Osteoblast (primary cell): ENCODE measurements at regions not wholly inside any gene's neighbourhood (a gene's known extent, or its start where the extent isn't known, plus 50 kb on each side); places are given as distances from the start of the nearest gene placed in this dataset.

Source experiments
- DNase-seq: peaks from one replicate; pipeline ENCODE4 v3.0.0; 2011; ENCODE audit warnings: low spot score, mixed read lengths; ENCODE audit not compliant: insufficient read length; ENCODE audit errors: missing footprints
- H2AFZ ChIP-seq: 2 replicates; pipeline ENCODE4 v1.6.0; 2011; ENCODE audit warnings: mild to moderate bottlenecking, low read length
- H3K27ac ChIP-seq: 2 replicates; pipeline ENCODE4 v1.5.1; 2011; ENCODE audit warnings: mild to moderate bottlenecking, low read depth, low read length, moderate library complexity
- H3K27me3 ChIP-seq: 2 replicates; pipeline ENCODE4 v1.6.0; 2012; ENCODE audit warnings: mild to moderate bottlenecking, control low read depth, inconsistent platforms, low read length, moderate library complexity; ENCODE audit not compliant: insufficient read depth
- H3K36me3 ChIP-seq: 2 replicates; pipeline ENCODE4 v1.5.1; 2011; ENCODE audit warnings: mild to moderate bottlenecking, low read length, control low read depth, moderate library complexity; ENCODE audit not compliant: insufficient read depth
- H3K4me1 ChIP-seq: 2 replicates; pipeline ENCODE4 v1.5.1; 2011; ENCODE audit warnings: mild to moderate bottlenecking, low read length, control low read depth, moderate library complexity; ENCODE audit not compliant: insufficient read depth
- H3K4me2 ChIP-seq: 2 replicates; pipeline ENCODE4 v1.6.0; 2011; ENCODE audit warnings: mild to moderate bottlenecking, low read length; ENCODE audit not compliant: insufficient read depth
- H3K4me3 ChIP-seq: fragments of 200-600 bp; sonication (generic); 3 replicates; pipeline ENCODE4 v1.5.1; 2012; ENCODE audit warnings: mild to moderate bottlenecking, low read length, inconsistent platforms; ENCODE audit not compliant: insufficient read depth
- H3K79me2 ChIP-seq: 2 replicates; pipeline ENCODE4 v1.6.0; 2012; ENCODE audit warnings: mild to moderate bottlenecking, low read length, control low read depth, inconsistent platforms; ENCODE audit not compliant: insufficient read depth
- H3K9me3 ChIP-seq: 2 replicates; pipeline ENCODE4 v1.5.1; 2011; ENCODE audit warnings: low read depth, low read length, control low read depth
- H4K20me1 ChIP-seq: 2 replicates; pipeline ENCODE4 v1.6.0; 2012; ENCODE audit warnings: mild to moderate bottlenecking, low read length, control low read depth; ENCODE audit not compliant: insufficient read depth
- CTCF ChIP-seq: IDR thresholded peaks from 2 replicates; pipeline ENCODE4 v1.5.1; 2011; ENCODE audit warnings: mild to moderate bottlenecking, low read depth, low read length, moderate library complexity; ENCODE audit errors: extremely low read depth

DNA sequence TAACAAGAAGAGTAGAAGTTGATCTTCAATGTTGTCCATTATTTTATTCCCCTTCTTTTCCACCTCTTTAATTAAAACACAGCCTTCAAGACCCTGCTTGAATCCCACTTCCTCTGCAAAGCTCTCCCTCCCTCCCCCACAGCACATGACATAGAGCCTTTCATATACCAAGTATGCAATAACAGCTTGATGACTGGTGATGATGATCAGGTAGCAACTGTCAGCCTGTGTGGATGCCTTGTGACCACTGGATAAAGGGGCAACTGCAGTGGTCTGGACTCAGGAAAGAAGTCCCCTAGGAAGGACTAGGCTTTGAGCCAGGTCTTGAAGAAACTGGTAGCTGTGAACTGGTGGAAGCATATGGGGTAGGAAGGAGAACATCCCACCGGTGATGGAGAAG, 53.8 kb upstream of the PRDX6 start:
- DNase-seq, result no peak
- Histone ChIP-seq H3K4me3 (no peak overlapping the region), H3K36me3 (no peaks in the 10 kb centered on the region), H2AFZ (no peak overlapping the region), H3K27ac (no peak overlapping the region), H4K20me1 (no peaks in the 10 kb centered on the region), H3K79me2 (no peaks in the 10 kb centered on the region), H3K27me3 (no peaks in the 10 kb centered on the region), H3K4me2 (no peak overlapping the region), H3K9me3 (no peaks in the 10 kb centered on the region), H3K4me1 (peaks cover 19% of the 10 kb centered on the region)
- TF ChIP-seq CTCF, result no peak

GRCh38 chr1:173424143-173424542, 53.0 kb upstream of the PRDX6 start:
- TF ChIP-seq CTCF, result no peak

GRCh38 chr1:173424782-173425407, 52.2 kb upstream of the PRDX6 start:
- no peaks in the 10 kb centered on the region for H3K79me2 ChIP-seq

More at GRCh38 chr1:173424143-173424542, 53.0 kb upstream of the PRDX6 start:
- no peak overlapping the region for H2AFZ ChIP-seq
- peaks cover 20% of the 10 kb centered on the region for H3K4me1 ChIP-seq
- H3K27me3 ChIP-seq, result no peaks in the 10 kb centered on the region
- no peaks in the 10 kb centered on the region for H3K79me2 ChIP-seq
- no peak overlapping the region for H3K4me3 ChIP-seq
- H3K4me2 ChIP-seq, result no peak overlapping the region
- H3K27ac ChIP-seq, result no peak overlapping the region
- DNase-seq, result no peak
- no peaks in the 10 kb centered on the region for H3K36me3 ChIP-seq
- no peaks in the 10 kb centered on the region for H4K20me1 ChIP-seq
- H3K9me3 ChIP-seq, result no peaks in the 10 kb centered on the region

GRCh38 chr1:173426057-173426456, 51.1 kb upstream of the PRDX6 start:
- H2AFZ ChIP-seq, result no peak overlapping the region
- no peak for TF ChIP-seq CTCF
- H3K4me2 ChIP-seq, result no peak overlapping the region

More at GRCh38 chr1:173424782-173425407, 52.2 kb upstream of the PRDX6 start:
- no peak overlapping the region for H3K27ac ChIP-seq
- no peak overlapping the region for H3K4me3 ChIP-seq
- no peak for DNase-seq
- no peaks in the 10 kb centered on the region for H4K20me1 ChIP-seq
- no peaks in the 10 kb centered on the region for H3K9me3 ChIP-seq
- no peaks in the 10 kb centered on the region for H3K36me3 ChIP-seq
- H3K4me1 ChIP-seq, result peaks cover 26% of the 10 kb centered on the region
- TF ChIP-seq CTCF, result no peak
- no peak overlapping the region for H2AFZ ChIP-seq
- H3K27me3 ChIP-seq, result no peaks in the 10 kb centered on the region
- H3K4me2 ChIP-seq, result no peak overlapping the region

More at GRCh38 chr1:173426057-173426456, 51.1 kb upstream of the PRDX6 start:
- Histone ChIP-seq H3K4me1 (peaks cover 32% of the 10 kb centered on the region), H3K27me3 (no peaks in the 10 kb centered on the region), H4K20me1 (no peaks in the 10 kb centered on the region), H3K36me3 (no peaks in the 10 kb centered on the region), H3K4me3 (no peak overlapping the region), H3K9me3 (no peaks in the 10 kb centered on the region), H3K79me2 (no peaks in the 10 kb centered on the region), H3K27ac (no peak overlapping the region)
- DNase-seq, result no peak
